HG03064 (cell line): ENCODE measurements at regions not wholly inside any gene's neighbourhood (a gene's known extent, or its start where the extent isn't known, plus 50 kb on each side); places are given as distances from the start of the nearest gene placed in this dataset.

Source experiments
- ATAC-seq: cut with Tn5 transposase; IDR thresholded peaks from one replicate; pipeline ENCODE4 v1.9.1; 2021; ENCODE audit warnings: low read depth; ENCODE audit not compliant: unreplicated experiment

- ATAC-seq, result no peak
Observed at GRCh38 chr12:88634008-88634407, 53.7 kb upstream of the KITLG start.

GRCh38 chr12:88633312-88633711 lies 53.0 kb upstream of the KITLG start:
- no peak for ATAC-seq

GRCh38 chr12:88630561-88630960 lies 50.3 kb upstream of the KITLG start:
- ATAC-seq, result no peak
